Astrocyte (in vitro differentiated cells and primary cell): ENCODE measurements at regions not wholly inside any gene's neighbourhood (a gene's known extent, or its start where the extent isn't known, plus 50 kb on each side); places are given as distances from the start of the nearest gene placed in this dataset.

Source experiments
- DNase-seq: peaks from one replicate; pipeline ENCODE4 v3.0.0-alpha.2; 2010; ENCODE audit warnings: low read depth
- FAIRE-seq: peaks from 2 replicates; lab custom pipeline; 2011; peaks lifted over from hg19 to GRCh38; lab: Jason Lieb, UNC
- H2AFZ ChIP-seq: 2 replicates; pipeline ENCODE4 v1.6.0; 2012; ENCODE audit warnings: low read depth, low read length, inconsistent platforms
- H3K27ac ChIP-seq: 2 replicates; pipeline ENCODE4 v1.5.1; 2011; ENCODE audit warnings: low read depth, low read length, inconsistent platforms
- H3K27me3 ChIP-seq: 2 replicates; pipeline ENCODE4 v1.6.0; 2011; ENCODE audit warnings: low read length, inconsistent platforms; ENCODE audit not compliant: insufficient read depth
- H3K36me3 ChIP-seq: 2 replicates; pipeline ENCODE4 v1.5.1; 2011; ENCODE audit warnings: low read length, inconsistent platforms; ENCODE audit not compliant: insufficient read depth
- H3K4me1 ChIP-seq: 2 replicates; pipeline ENCODE4 v1.5.1; 2011; ENCODE audit warnings: low read length, inconsistent platforms; ENCODE audit not compliant: insufficient read depth
- H3K4me2 ChIP-seq: 2 replicates; pipeline ENCODE4 v1.6.0; 2012; ENCODE audit warnings: low read length, inconsistent platforms
- H3K4me3 ChIP-seq: 2 replicates; pipeline ENCODE4 v1.5.1; 2011; ENCODE audit warnings: low read depth, mild to moderate bottlenecking, low read length, inconsistent platforms; ENCODE audit not compliant: insufficient read depth
- H3K79me2 ChIP-seq: 2 replicates; pipeline ENCODE4 v1.6.0; 2012; ENCODE audit warnings: mild to moderate bottlenecking, low read length, inconsistent platforms; ENCODE audit not compliant: insufficient read depth
- H3K9ac ChIP-seq: 2 replicates; pipeline ENCODE4 v1.6.0; 2012; ENCODE audit warnings: mild to moderate bottlenecking, low read length, inconsistent platforms
- H3K9me3 ChIP-seq: 2 replicates; pipeline ENCODE4 v1.5.1; 2012; ENCODE audit warnings: low read depth, mild to moderate bottlenecking, low read length, inconsistent platforms; ENCODE audit not compliant: insufficient read depth
- H4K20me1 ChIP-seq: 2 replicates; pipeline ENCODE4 v1.6.0; 2012; ENCODE audit warnings: low read length, inconsistent platforms; ENCODE audit not compliant: insufficient read depth
- H3K27ac Mint-ChIP-seq: one replicate; pipeline ENCODE4 v1.8.0; 2021; ENCODE audit warnings: mild to moderate bottlenecking, mixed read lengths; ENCODE audit not compliant: unreplicated experiment
- H3K27me3 Mint-ChIP-seq: one replicate; pipeline ENCODE4 v1.8.0; 2021; ENCODE audit warnings: low read depth, mixed read lengths; ENCODE audit not compliant: unreplicated experiment
- H3K36me3 Mint-ChIP-seq: one replicate; pipeline ENCODE4 v1.8.0; 2021; ENCODE audit warnings: low read depth, mixed read lengths; ENCODE audit not compliant: unreplicated experiment
- H3K4me1 Mint-ChIP-seq: one replicate; pipeline ENCODE4 v1.8.0; 2021; ENCODE audit warnings: low read depth, mixed read lengths; ENCODE audit not compliant: unreplicated experiment
- H3K4me3 Mint-ChIP-seq: one replicate; pipeline ENCODE4 v1.8.0; 2021; ENCODE audit warnings: mild to moderate bottlenecking, moderate library complexity, mixed read lengths; ENCODE audit not compliant: unreplicated experiment
- H3K9me3 Mint-ChIP-seq: one replicate; pipeline ENCODE4 v1.8.0; 2021; ENCODE audit warnings: mild to moderate bottlenecking, mixed read lengths; ENCODE audit not compliant: unreplicated experiment
- CTCF ChIP-seq: IDR thresholded peaks from 2 replicates; pipeline ENCODE4 v1.5.1; 2011; ENCODE audit warnings: low read depth, mild to moderate bottlenecking, inconsistent platforms, low read length, moderate library complexity; ENCODE audit not compliant: insufficient read depth
- EZH2 ChIP-seq: IDR thresholded peaks from 2 replicates; pipeline ENCODE4 v1.6.1; 2012; ENCODE audit warnings: mild to moderate bottlenecking, low read length, inconsistent platforms; ENCODE audit not compliant: insufficient read depth

DNA sequence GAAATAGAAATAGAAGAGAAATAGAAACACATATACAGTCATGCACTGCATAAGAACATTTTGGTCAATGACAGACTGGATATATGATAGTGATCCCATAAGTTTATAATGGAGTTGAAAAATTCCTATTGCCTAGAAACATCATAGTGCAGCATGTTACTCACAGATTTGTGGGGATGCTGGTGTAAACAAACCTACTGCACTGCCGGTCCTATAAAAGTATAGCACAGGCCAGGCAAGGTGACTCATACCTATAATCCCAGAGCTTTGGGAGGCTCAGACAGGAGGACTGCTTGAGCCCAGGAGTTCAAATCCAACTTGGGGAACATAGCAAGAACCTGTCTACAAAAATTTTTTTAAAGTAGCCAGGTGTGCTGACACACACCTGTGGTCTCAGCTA is 240.6 kb upstream of the MAP3K1 start:
- no peak overlapping the region for H3K27ac Mint-ChIP-seq
- no peaks in the 10 kb centered on the region for H3K9me3 ChIP-seq
- H3K4me1 ChIP-seq = no peaks in the 10 kb centered on the region
- FAIRE-seq (no peak), DNase-seq (no peak)
- H3K4me3 Mint-ChIP-seq = no peak overlapping the region
- no peaks in the 10 kb centered on the region for H3K79me2 ChIP-seq
- H3K36me3 Mint-ChIP-seq = no peaks in the 10 kb centered on the region
- H3K27me3 Mint-ChIP-seq = peaks cover 1% of the 10 kb centered on the region
- no peak overlapping the region for H3K4me3 ChIP-seq
- no peaks in the 10 kb centered on the region for H3K9me3 Mint-ChIP-seq
- H3K4me2 ChIP-seq = no peak overlapping the region
- H3K27me3 ChIP-seq = no peaks in the 10 kb centered on the region
- no peak overlapping the region for H3K27ac ChIP-seq
- H3K4me1 Mint-ChIP-seq = peaks cover under 1% of the 10 kb centered on the region
- TF ChIP-seq EZH2 (no peak), CTCF (no peak)
- no peak overlapping the region for H3K9ac ChIP-seq
- H3K36me3 ChIP-seq = no peaks in the 10 kb centered on the region
- H2AFZ ChIP-seq = no peak overlapping the region
- H4K20me1 ChIP-seq = no peaks in the 10 kb centered on the region

DNA sequence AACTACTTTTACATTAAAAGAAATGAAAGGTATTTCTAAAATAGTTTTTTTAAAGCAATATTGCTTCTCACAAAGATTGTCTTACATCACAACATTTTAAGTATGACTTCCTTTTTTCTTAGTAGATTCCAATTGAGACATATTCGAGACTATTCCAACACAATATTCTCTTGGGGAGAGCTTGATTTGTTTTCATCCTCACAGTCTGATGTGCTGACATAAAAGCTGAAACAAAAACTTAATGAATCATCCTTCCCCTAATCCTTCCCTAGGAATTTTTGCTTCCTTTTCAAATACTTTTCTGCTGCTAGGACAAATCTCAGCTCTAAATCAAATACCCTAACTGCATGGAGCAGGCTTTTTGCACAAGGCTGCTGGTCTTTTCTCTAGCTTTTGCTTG is 245.8 kb upstream of the MAP3K1 start:
- H3K27ac Mint-ChIP-seq = no peak overlapping the region
- H3K4me1 Mint-ChIP-seq = peaks cover 6% of the 10 kb centered on the region
- FAIRE-seq = no peak
- TF ChIP-seq EZH2 (no peak), CTCF (no peak)
- Histone ChIP-seq H3K27ac (no peak overlapping the region), H4K20me1 (no peaks in the 10 kb centered on the region), H3K9ac (no peak overlapping the region), H3K4me1 (no peaks in the 10 kb centered on the region), H3K79me2 (no peaks in the 10 kb centered on the region), H3K9me3 (peaks cover 2% of the 10 kb centered on the region), H3K27me3 (peaks cover 13% of the 10 kb centered on the region), H3K4me3 (no peak overlapping the region), H2AFZ (no peak overlapping the region), H3K36me3 (no peaks in the 10 kb centered on the region), H3K4me2 (no peak overlapping the region)
- H3K27me3 Mint-ChIP-seq = peaks cover 16% of the 10 kb centered on the region
- no peak overlapping the region for H3K4me3 Mint-ChIP-seq
- no peaks in the 10 kb centered on the region for H3K36me3 Mint-ChIP-seq
- DNase-seq = peak; percentile 9
- no peaks in the 10 kb centered on the region for H3K9me3 Mint-ChIP-seq

DNA sequence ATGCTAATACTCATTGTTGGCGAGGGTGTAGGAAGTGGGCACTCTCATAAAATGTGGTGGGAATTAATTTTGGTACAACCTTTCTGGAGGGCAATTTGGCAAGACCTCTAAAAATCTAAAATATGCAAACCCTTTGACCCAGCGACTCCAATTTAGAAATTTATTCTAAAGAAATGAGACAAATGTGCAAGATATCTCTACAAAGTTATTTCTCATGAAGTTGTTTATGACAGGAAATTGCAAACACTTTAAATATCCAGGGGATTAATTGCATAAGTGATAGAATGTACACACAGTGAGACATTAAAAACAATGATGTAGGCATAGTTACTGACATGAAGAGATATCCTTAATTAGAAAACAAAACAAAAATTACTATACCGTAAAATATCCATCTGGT is 246.3 kb upstream of the MAP3K1 start:
- Mint-ChIP-seq H3K4me3 (no peak overlapping the region), H3K27me3 (peaks cover 20% of the 10 kb centered on the region), H3K36me3 (no peaks in the 10 kb centered on the region), H3K9me3 (no peaks in the 10 kb centered on the region), H3K27ac (no peak overlapping the region), H3K4me1 (peaks cover 6% of the 10 kb centered on the region)
- Histone ChIP-seq H3K9ac (no peak overlapping the region), H3K4me3 (no peak overlapping the region), H3K36me3 (no peaks in the 10 kb centered on the region), H3K4me2 (no peak overlapping the region), H3K9me3 (peaks cover 2% of the 10 kb centered on the region), H3K79me2 (no peaks in the 10 kb centered on the region), H2AFZ (no peak overlapping the region), H3K4me1 (no peaks in the 10 kb centered on the region), H3K27me3 (peaks cover 13% of the 10 kb centered on the region), H4K20me1 (no peaks in the 10 kb centered on the region), H3K27ac (no peak overlapping the region)
- FAIRE-seq (peak; percentile 17), DNase-seq (no peak)
- TF ChIP-seq CTCF (no peak), EZH2 (no peak)
